Activated CD4-positive, alpha-beta T cell treated with anti-CD3 and anti-CD28 coated beads, Interleukin-2, Interleukin-6, amounts not matched to agents 100 ng/mL and 50 ng/mL, durations not matched to agents 16 hours and 8 hours (primary cell): ENCODE measurements at regions not wholly inside any gene's neighbourhood (a gene's known extent, or its start where the extent isn't known, plus 50 kb on each side); places are given as distances from the start of the nearest gene placed in this dataset.

Source experiments
- DNase-seq: peaks from one replicate; pipeline ENCODE4 v3.0.0-alpha.2; 2020

DNA sequence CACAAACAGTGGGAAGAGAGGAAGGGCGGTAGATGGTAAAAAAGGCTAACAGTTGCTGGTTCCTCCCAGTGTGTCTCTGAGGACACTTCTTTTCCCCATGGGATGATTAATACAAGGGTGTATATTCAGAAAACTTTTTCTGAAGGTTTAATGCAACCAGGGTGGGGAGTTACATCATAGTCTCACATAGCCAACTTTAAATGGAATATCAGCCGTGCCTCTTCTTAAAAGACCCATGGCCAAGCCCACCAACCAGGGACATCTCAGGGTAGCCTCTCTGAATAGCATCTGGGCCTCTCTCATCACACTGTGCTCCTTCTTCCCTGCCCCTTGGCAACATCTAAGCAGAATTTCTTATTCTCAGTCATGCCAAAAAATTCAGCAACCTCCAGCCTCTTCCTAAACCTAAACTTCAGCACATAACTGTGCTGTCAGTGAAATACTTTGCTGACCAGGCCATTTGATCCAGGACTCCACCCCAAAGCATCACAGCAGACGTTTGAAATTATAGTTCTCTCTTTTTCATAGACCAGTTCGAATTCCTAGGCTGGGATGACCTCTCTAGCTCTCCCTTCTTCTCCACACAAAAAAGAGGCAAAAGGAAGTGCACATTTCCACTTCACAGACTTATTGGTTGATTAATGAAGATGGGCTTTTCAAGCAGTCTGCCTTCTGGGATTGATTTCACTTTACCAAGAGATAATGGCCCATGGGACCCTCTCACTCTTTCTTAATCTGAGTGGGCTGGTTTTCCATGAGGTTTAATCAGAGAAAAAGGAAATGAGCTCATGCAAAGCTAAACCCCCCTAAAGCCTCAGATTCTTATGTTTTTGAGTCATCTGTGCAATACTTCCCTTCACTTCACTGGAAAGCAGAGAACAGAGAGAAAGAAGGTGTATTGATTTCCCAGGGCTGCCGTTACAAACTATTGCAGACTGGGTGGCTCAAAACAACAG is 85.1 kb upstream of the RAI14 start:
- no peak for DNase-seq

DNA sequence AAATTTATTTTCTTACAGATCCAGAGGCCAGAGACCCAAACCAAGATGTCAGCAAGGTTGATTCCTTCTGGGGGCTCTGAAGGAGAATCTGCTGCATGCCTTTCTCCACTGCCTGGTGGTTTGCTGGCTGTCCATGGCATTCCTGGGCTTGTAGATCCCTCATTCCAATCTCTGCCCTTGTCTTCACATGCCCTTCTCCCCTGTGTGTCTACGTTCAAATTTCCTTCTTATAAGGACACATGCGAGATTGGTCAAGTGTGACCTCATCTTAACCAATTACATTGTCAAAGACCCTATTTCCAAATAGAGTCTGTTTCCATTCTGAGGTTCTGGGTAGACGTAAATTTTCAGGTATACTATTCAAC is 84.5 kb upstream of the RAI14 start:
- DNase-seq: no peak

DNA sequence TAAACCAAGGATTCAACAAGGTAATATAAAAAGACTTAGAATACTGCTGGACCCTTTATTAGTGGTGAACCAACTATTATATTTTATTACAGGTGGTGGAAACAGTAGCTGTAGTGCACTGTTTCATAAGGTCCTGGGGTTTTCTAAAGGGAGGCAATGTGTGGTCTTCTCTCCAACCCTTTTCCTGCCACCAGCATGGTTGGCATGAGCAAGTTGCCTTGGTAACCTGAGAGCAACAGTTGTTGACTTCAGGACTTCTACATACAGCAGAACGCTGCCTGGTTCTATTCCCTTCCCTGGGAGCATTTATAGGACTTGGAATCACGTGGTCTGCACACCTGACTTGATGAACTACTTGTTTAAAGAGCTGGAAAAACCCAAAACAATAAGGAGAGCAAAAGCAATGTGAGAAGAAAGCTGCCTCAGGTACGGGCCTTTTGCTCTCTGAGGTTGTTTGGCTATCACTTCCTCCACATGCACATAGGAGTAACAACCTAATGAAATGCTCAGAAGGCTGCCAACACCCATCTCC is 81.1 kb upstream of the RAI14 start:
- DNase-seq: no peak

DNA sequence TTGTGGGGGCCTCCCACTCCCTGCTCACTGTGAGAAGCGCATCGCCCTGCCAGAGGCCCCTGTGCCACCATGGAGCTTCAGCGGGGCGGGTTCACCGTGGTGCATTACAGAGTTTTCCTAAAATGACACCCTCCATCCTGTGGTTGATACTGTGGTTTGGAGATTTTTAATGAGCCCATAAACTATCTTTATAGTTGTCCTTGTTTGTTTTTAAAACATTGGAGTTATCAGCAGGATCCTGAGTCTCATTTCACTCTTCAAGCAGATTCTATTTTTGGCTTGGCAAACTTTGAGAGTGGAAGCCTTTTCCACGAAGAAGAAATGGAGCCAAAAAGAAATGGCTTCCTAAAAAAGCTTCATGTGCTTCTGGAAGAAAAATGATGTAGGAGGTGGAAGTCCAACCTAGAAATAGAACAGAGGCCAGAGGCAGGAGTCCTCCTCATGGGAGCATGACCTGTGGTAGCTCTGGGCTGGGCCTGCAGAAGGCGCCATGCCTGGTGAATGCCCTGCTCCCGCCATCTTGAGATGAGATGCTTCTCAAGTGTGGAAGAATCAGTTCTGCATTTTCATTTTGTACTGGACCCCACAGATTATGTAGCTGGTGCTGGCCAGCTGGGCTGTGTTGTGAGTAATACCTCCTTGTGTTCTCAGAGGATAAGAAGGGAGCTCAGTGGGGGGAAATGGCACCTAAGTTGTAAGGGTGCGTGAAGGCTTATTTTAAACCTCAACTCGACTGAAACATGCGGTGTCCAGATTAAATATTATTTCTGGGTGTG is 79.0 kb upstream of the RAI14 start:
- no peak for DNase-seq

DNA sequence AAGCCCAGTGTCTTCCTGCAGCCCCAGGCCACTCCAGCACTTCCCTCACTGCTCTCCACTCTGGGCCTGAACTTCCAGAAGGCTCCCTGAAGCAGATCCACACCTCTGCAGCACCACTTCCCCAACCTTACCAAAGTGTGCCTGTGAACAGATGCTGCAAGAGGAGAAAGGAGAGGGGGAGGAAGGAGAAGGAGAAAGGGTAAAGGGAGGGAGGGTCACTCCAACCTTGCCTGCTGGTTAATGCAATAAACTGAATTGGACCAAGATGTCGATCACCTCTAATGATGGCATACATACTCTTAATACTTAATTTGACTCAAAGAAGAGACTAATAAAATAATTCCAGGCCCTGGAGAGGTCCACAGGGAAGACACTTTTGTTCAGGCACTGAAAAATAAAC is 77.2 kb upstream of the RAI14 start:
- DNase-seq: no peak

DNA sequence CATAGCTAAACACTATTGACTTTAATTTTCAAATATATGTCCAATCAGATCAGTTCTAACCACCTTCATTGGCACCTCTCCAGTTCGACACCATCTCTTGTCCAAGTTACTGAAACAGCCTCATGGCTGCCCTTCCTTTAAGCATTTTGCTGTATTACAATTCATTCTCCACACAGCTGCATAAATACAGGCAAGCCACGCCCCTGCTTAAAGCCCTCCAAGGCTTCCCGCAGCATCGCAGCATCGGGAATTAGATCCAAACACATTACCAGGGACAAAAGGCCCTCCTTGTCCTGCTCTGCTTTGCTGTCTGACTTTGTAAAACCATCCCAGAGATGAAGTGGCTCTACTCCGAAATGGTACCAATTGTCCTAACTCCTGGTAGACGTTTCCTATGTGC is 75.1 kb upstream of the RAI14 start:
- no peak for DNase-seq

DNA sequence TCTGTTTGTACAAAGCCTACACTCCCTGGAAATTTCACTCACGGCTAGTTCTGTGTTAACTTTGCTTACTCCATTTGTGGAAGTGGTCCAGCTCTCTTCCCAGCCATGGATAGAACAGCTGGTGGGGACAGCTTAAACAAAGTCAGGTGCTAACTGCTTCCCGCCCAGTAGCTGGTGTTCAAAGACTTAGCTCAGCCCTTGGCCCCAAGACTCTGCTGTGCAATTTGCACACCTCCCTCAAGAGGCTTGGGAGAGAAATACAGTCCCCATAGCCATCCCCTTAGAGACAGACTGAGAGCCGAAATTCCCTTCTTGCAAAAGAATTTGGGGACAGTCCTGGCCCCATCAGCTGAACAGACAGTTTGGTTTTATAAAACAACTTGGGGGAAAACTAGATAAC is 73.8 kb upstream of the RAI14 start:
- DNase-seq: no peak

DNA sequence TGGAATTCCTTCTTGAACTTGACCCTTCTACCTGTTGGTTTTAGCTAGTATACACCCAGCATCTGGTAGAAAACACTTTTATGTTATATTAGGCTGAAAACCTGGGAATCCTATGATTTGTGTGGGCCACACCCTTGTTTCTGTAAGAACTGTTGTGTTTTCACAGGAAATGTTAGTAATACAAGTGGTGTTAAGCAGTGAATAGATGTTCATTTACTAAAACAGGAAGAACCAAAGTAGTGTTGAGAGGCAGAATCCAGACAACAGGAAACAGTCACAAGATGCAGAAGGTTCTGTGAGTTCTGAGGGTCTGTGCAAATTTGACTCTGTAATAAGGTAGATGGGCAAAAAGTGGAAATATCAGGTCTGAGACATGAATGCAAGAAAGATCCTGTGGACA is 73.0 kb upstream of the RAI14 start:
- no peak for DNase-seq

DNA sequence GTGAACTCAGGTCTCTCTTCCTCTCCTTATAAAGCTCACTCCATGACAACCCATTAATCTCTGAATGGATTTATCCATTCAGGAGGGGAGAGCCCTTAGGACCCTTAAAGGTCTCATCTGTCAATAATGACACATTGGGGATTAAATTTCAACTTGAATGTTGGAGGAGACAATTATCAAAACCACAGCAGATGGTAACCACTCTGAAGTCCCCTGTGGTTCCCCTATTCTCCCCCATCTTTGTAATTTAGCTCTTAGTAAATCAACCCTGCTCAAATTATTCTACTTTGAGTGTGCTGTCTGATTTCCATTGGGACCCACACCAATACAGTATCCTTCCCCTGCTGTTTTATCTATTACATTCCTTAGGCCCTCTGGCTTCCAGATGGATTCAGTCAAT is 72.0 kb upstream of the RAI14 start:
- DNase-seq: no peak

DNA sequence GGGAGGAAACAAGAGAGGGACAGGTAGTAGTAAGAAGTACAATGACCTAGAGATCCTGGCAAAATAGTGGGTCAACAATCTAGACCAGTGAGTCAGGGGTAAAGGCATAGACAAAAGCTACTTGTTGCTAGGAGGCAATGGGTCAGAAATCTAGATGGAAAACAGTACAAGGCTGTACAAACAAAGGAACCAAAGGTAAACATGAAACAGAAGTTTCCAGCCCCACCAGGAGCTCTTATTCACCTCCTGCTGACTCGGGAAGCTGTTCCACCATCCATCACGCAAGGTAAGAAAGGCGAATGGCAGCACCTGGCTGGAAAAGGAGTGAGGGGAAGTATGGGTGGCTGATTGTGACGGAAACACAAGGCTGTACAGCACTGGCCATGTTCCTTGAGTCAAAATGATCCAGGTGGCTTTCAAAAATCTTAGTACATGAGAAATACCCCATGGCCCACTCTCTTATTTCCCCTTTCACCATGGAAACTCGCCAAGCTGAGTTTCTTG is 70.5 kb upstream of the RAI14 start:
- DNase-seq: no peak

DNA sequence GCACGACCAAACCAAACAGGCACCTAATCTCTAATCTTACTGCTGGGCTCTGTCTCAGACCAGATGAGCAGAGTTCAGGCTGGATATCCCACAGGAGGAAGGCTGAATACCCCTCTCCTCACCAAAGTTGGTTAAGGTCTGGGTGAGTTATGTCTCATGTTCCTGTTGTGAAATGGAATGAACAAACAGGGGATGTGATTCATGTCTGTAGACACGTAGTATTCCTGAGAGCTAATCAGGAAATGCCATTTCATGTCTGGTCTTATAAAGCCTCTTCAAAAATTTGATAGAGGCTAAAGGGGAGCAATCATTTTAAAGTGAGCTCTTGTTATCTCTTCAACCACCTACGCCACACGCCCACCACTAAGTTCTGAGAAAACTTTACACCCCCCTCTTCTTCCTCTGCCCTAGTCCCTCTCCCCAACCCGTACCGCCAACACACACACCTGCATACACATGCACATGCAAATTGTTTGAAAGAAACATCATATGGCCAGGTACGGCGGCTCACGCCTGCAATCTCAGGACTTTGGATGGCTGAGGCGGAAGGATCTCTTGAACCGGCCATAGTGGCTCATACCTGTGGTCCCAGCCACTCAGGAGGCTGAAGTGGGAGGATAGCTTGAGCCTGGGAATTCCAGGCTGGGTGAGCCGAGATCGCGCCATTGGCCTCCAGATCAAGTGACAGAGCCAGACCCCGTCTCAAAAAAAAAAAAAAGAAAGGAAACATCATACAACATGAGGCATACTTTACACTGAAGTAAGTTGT is 69.8 kb upstream of the RAI14 start:
- DNase-seq: peak; percentile 9

DNA sequence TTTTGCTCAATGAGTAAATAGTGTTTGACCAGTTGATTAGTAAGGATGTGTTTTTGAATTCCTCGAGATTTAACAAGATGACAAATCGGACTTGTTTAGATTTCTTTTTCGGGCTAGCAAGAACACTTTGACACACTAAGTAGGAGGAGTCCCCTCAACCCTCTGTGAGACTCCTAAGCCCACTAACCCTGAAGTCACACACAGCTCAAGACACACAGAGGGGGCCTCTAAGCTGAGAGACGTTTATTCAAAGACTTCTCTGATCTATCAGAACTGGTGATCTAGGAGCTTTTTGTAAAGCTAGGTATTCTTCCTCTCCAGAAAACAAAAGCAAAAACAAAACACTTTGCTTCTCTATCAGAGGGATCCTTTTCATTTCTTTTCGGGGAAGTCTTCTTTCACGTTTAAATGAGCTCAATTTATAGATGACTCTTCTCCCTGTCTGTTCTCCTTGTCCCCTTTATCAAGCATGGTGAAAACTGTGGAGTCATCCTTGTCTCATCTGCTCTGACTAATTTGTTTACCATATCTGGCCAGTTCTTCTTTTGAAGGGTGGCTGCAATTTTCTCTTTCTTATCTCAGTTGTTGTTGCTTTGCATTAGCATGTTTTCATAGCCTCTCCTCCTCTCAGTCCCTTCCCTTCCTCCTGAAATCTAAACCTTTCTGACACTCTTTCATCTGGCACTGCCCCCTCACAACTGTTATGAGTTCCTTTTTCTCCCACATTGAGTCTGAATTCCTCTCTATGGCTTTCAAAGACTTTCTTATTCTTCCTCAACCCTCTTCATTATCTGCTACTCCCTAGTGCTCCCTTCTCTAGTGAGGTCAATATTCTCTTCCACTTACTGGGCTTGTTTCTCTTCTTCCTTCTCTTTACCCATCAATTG is 68.5 kb upstream of the RAI14 start:
- DNase-seq: peak; percentile 5

DNA sequence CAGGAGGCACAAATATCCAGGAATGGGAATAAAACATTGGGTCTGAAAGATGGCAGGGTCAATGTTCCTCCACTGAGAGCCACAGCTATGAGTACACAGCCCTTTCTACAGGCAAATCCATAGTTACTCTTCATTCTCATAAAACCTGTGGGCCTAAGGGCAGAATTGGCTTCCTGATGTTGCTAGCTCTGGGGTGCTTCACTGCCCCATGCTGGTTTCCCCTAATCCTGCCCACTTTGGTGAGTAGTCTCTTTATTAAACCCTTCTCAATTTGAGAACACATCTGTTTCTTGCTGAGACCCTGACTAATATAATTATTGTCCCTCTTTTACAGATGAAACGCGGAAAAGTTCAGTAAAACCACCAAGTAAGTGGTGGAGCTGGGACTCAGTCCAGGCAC is 66.3 kb upstream of the RAI14 start:
- no peak for DNase-seq

DNA sequence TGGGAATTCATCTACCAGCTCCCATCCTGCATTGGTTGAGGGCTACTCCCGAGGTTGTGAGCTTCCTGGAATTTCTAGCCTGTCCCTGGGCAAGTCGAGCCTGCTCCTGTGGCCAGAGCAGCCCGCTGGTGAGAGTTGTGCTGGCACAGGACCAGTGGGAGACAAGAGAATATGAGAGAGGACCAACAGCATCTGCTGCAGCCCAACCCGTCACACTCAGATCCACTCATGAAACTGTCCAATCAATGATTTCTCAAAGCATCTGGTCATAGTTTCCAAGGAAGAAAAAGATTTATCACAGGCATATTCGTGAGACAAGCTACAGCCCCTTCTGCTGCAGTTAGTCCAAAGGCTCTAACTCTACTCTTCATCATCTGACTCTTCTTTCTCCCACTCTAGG is 64.4 kb upstream of the RAI14 start:
- DNase-seq: no peak

DNA sequence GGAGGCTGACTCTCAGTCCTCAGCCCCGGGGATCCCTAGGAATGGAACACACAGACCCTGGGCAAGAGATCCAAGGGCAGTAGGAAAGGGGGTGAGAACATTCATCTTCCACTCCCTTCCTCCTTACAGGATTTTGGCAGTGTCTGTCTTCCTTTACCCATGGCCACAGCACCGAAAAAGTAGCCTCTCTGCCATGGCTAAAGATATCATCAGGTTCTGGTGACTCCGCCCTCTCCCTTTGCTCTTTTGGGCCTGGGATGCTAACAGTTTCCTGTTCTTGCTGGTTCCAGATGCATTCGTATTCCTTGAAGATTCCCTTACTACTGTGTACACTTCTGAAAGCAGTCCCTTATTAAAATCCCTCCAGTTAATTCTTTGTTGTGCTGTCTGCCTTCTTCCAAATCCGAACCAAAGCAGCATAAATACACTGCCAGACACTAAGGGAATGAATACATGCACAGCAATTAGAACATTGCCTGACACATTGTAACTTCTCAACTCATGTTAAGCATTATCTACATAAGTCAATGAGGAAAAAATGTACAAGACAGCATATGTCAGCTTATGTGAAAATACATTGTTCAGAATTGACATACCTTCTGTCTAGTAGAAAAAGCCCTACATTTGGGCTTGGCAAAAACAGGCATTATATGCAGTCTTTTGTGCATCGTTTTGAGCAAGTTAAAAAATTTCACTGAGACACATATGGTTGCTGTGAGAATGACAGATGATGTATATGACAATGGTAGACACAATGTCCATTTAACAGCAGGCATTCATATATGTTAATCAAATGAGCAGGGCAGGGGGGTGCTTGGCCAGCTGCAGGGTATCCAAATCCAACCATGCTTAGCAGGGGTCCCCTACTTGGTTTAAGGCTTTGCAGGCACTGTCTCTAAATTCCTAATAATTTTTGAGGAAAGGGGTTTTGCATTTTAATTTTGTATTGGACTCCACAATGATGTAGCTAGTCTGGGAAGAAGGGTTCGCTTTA is 58.8 kb upstream of the RAI14 start:
- DNase-seq: no peak

DNA sequence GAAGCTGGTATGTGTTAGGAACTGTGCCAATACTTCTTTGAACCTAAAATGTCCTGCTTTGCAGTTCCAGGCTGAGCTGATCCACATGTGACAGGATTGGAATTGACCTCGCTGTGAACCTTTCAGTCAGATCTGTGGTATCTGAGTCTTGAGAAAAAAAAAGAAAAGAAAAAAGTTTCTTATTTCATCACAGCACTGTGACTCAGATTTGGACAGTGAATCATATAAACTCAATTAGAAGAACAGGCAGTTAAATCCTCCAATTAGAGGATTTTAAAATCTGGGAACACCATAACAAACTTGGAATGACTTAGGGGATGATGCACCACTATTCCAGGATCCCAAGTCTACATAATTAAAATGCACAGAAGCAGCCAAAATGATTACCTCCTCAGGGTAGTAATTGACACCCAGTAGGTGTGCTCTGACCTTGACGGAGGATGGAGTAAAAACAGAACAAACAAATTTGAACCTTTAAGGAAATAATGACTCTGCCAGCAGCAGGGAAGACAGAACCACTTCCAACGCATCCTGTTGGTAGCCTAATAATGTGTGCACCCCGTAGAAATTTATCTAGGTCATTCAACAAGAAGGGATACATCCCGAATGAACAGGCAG is 57.8 kb upstream of the RAI14 start:
- no peak for DNase-seq

DNA sequence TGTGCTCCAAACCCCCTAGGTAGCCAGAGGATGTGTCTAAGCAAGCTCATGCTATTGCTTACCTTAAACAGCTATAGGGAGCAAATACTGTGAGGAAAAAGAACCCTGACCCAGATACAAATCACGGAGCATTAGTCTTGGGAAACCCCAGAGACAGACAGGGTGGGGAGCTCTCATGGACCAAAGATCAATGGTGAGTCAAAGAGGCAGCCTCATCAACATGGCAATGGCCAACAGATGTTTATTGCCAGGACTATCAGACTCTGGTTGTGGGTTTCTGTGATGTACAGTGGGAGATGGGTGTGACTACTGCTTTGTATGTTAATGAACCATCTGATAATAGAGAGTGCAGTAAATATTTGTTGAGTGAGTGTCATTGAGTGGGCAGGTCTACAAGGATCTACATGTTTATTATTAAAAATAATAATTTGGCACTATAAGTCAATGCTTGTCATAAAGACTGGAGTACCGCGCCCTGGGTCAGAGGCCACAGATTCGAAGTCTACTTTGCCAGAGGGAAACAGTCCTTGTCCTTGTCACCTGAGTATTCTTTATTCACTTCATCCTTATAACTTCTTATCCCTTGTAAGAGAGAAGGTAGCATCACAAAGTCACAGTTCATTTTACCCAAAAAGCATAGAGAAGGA is 56.5 kb upstream of the RAI14 start:
- DNase-seq: no peak

DNA sequence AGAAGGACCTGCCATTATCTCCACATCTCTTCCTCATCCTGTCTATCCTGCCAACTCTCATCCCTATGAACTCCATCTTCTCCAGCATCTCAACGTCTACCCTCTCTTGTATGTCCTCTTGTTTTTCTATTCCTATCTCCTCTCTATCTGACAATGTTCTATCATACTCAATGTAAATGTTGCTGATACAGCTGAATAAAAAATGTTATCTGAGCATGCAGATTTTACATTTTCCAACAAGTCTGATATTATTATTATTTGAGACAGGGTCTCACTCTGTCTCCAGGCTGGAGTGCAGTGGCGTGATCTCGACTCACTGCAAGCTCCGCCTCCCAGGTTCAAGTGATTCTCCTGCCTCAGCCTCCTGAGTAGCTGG is 56.0 kb upstream of the RAI14 start:
- DNase-seq: no peak

DNA sequence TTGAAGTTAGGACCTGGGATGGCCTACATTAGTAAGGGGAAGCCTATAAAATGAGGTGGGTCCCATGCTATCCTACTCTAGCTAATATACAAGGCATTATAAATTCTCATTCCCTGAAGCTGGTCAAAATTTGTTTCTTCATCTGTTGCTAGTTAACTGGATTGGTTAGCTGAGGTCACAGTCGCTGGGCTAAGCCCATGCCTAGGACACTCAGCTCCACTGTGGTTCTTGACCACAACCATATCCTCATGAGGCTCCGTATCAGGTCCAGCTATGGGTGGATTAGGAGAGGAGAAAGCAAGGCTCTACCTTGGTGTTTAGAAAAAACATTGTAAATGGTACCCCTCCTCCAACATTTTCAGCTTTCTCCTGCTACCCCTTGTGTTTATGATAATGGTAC is 52.8 kb upstream of the RAI14 start:
- no peak for DNase-seq
